ENCODE measurements at regions not wholly inside any gene's neighbourhood (a gene's known extent, or its start where the extent isn't known, plus 50 kb on each side); places are given as distances from the start of the nearest gene placed in this dataset.

GRCh38 chr22:48548391-48548790, 1279.3 kb downstream of the BRD1 start:
- intact Hi-C loops (cut with DNase I; ENCODE audit: low total_unique reads): no loop called here
- Histone ChIP-seq H3K27ac (no peak overlapping the region), H3K9me3 (no peaks in the 10 kb centered on the region), H3K36me3 (no peaks in the 10 kb centered on the region), H3K4me3 (no peak overlapping the region), H3K4me1 (no peaks in the 10 kb centered on the region), H3K27me3 (peaks cover 0 to 64% (median 3%) of the 10 kb centered on the region in 3 donors)
- no peak for DNase-seq
- TF ChIP-seq EP300 (IDR thresholded peaks at IDR 0.05) (no peak), CTCF (IDR thresholded peaks at IDR 0.05) (no peak), POLR2A (IDR thresholded peaks at IDR 0.05) (no peak), POLR2AphosphoS5 (IDR thresholded peaks at IDR 0.05) (no peak)
- WGBS, 5 donors: 85 to 92% (median 87%) methylated on average over 8 of the region's 8 CpGs

GRCh38 chr22:48547971-48548370, 1279.7 kb downstream of the BRD1 start:
- Histone ChIP-seq H3K4me1 (no peaks in the 10 kb centered on the region), H3K27me3 (peaks cover 0 to 64% (median 0%) of the 10 kb centered on the region in 3 donors), H3K27ac (no peak overlapping the region), H3K4me3 (no peak overlapping the region), H3K9me3 (no peaks in the 10 kb centered on the region), H3K36me3 (no peaks in the 10 kb centered on the region)
- DNase-seq: no peak
- 73 to 83% (median 80%) methylated on average over 13 of the region's 13 CpGs for WGBS, 5 donors
- TF ChIP-seq EP300 (IDR thresholded peaks at IDR 0.05) (no peak), CTCF (IDR thresholded peaks at IDR 0.05) (no peak), POLR2A (IDR thresholded peaks at IDR 0.05) (no peak), POLR2AphosphoS5 (IDR thresholded peaks at IDR 0.05) (no peak)
- intact Hi-C loops (cut with DNase I; ENCODE audit: low total_unique reads): no loop called here

GRCh38 chr22:48546653-48547424, 1280.8 kb downstream of the BRD1 start:
- Histone ChIP-seq H3K4me3 (no peak overlapping the region), H3K9me3 (no peaks in the 10 kb centered on the region), H3K27ac (no peak overlapping the region), H3K27me3 (peaks cover 0 to 53% (median 0%) of the 10 kb centered on the region in 3 donors), H3K4me1 (no peaks in the 10 kb centered on the region), H3K36me3 (no peaks in the 10 kb centered on the region)
- peak in 1 of 2 donors; percentile 46 for DNase-seq
- 66 to 73% (median 69%) methylated on average over 16 to 19 of the region's 19 CpGs for WGBS, 5 donors
- TF ChIP-seq POLR2AphosphoS5 (IDR thresholded peaks at IDR 0.05) (no peak), CTCF (IDR thresholded peaks at IDR 0.05) (no peak), POLR2A (IDR thresholded peaks at IDR 0.05) (no peak), EP300 (IDR thresholded peaks at IDR 0.05) (no peak)
- intact Hi-C loops (cut with DNase I; ENCODE audit: low total_unique reads): no loop called here

- WGBS, 5 donors: 77 to 92% (median 83%) methylated on average over 9 to 18 of the region's 18 CpGs
- DNase-seq: no peak
Measured at GRCh38 chr22:48545987-48546386, 1281.7 kb downstream of the BRD1 start.

More at GRCh38 chr22:48545987-48546386, 1281.7 kb downstream of the BRD1 start:
- no peak overlapping the region for H3K4me3 ChIP-seq
- H3K9me3 ChIP-seq: no peaks in the 10 kb centered on the region
- peaks cover 0 to 53% (median 0%) of the 10 kb centered on the region in 3 donors for H3K27me3 ChIP-seq
- H3K4me1 ChIP-seq: no peaks in the 10 kb centered on the region
- H3K36me3 ChIP-seq: no peaks in the 10 kb centered on the region
- no peak overlapping the region for H3K27ac ChIP-seq
- intact Hi-C loops (cut with DNase I; ENCODE audit: low total_unique reads): no loop called here
- TF ChIP-seq POLR2A (IDR thresholded peaks at IDR 0.05) (no peak), CTCF (IDR thresholded peaks at IDR 0.05) (no peak), EP300 (IDR thresholded peaks at IDR 0.05) (no peak), POLR2AphosphoS5 (IDR thresholded peaks at IDR 0.05) (no peak)
